Fibroblast of mammary gland (primary cell): ENCODE measurements at regions not wholly inside any gene's neighbourhood (a gene's known extent, or its start where the extent isn't known, plus 50 kb on each side); places are given as distances from the start of the nearest gene placed in this dataset.

Experiments used
- DNase-seq: peaks from one replicate; pipeline ENCODE4 v3.0.0-alpha.2; 2010; ENCODE audit warnings: low read depth
- H3K4me3 ChIP-seq: 2 replicates; pipeline ENCODE4 v1.5.1; 2011; ENCODE audit warnings: low read depth, mild to moderate bottlenecking, low read length, moderate library complexity; ENCODE audit not compliant: control insufficient read depth
- TF ChIP-seq, protein P1 (sequence below): conservative IDR thresholded peaks from 2 replicates; pipeline ENCODE4 v1.5.1; 2011; ENCODE audit warnings: low read depth, low read length, inconsistent platforms; ENCODE audit not compliant: control insufficient read depth, insufficient read depth

DNA sequence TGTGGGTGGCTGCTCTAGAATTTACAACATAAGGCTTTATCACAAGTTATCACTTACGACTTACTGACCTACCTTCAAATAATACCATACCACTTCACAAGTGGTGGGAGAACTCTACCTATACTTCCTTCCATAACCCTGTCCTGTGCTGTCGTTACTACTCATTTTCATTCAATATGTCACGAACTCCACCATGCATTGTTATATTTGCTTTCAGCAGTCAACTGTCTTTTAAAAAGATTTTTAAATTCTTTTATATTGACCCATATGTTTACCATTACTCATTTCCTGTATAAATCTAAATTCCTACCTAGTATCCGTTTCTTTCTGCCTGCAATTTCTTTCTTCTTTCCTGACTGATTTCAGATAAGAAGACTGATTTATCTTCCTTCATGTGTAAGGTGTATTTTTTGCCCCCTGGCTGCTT, 200.0 kb downstream of the KLF12 start:
- no peak for DNase-seq
- no peak overlapping the region for H3K4me3 ChIP-seq
- TF ChIP-seq, protein P1, sequence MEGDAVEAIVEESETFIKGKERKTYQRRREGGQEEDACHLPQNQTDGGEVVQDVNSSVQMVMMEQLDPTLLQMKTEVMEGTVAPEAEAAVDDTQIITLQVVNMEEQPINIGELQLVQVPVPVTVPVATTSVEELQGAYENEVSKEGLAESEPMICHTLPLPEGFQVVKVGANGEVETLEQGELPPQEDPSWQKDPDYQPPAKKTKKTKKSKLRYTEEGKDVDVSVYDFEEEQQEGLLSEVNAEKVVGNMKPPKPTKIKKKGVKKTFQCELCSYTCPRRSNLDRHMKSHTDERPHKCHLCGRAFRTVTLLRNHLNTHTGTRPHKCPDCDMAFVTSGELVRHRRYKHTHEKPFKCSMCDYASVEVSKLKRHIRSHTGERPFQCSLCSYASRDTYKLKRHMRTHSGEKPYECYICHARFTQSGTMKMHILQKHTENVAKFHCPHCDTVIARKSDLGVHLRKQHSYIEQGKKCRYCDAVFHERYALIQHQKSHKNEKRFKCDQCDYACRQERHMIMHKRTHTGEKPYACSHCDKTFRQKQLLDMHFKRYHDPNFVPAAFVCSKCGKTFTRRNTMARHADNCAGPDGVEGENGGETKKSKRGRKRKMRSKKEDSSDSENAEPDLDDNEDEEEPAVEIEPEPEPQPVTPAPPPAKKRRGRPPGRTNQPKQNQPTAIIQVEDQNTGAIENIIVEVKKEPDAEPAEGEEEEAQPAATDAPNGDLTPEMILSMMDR, result no peak

DNA sequence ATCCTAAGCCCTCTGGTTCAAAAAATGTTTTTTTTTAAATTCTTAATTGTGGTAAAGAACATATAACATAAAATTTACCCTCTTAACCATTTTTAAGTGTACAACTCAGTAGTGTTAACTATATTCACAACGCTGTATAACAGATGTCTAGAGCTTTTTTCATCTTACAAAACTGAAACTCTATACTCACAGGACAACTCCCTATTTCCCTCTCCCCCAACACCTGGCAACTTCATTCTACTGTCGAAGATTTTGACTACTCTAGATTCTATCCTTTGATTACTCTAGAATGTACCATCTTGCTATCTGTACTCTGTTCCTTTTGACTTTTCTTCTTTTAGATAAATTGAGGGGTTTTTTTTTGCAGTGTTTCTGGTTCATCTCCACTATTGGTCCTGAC, 200.4 kb downstream of the KLF12 start:
- H3K4me3 ChIP-seq, result no peak overlapping the region
- no peak for DNase-seq
- TF ChIP-seq, protein P1, result no peak

DNA sequence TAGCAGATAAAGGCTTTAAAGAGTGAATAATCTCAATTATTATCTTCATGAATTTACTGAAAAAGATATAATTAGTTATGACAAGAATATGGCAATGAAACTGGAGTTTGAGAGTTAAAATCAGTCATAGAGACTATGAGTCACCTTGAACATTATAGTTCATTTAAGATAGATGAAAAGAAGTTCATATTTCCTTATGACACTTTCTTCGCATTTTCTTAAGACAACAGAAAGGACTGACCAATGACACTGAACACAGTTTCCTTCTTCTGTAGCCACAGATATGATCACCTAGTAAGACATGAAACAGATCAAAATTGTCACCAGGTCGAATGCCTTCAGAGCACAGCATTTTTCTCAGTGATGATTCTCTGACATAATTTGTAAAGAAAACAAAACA, 202.1 kb downstream of the KLF12 start:
- DNase-seq, result no peak
- H3K4me3 ChIP-seq, result no peak overlapping the region
- TF ChIP-seq, protein P1, result no peak

DNA sequence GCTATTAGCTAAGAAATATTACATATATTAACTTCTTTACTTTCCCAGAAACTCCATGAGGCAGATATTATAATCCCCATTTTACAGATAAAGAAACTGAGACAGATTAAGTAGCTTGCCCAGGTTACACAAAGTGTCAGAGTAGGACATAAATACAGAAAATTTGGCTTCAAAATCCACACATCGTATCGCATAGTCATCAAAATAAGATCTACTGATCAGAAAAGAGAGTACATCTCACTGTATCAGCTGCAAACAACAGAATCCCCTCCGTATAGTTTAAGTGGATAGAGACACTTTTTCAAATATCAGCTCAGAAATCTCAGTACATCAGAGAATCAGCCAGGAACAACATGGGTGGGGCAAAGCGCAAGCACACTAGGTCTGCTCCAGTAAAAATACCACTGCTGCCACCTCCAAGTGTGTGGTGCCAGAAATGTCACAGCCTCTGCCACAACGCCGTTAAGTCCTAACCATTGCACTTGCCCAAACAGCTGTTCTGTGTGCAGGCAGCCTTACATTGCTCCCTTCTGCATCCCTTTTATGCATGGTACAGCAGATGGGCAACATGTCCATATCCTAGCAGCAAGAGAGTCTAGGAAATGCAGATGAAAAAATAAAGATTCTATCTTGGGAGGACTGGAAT, 204.8 kb downstream of the KLF12 start:
- TF ChIP-seq, protein P1, result no peak
- no peak overlapping the region for H3K4me3 ChIP-seq

DNA sequence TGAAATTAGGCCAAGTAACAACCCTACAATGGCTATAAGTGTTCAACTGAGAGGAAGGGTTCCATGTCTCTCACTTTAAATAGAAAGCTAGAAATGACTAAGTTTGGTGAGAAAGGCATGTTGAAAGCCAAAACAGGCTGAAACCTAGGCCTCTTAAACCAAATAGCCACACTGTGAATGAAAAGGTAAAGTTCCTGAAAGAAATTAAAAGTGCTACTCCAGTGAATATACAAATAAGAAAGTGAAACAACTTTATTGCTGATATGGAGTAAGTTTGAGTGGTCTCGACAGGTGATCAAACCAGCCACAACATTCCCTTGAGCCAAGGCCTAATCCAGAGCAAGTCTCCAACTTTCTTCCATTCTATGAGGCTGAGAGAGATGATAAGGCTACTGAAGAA, 209.6 kb downstream of the KLF12 start:
- no peak for DNase-seq
- TF ChIP-seq, protein P1, result no peak
- no peak overlapping the region for H3K4me3 ChIP-seq

More for the DNA sequence above, 204.8 kb downstream of the KLF12 start:
- no peak for DNase-seq

DNA sequence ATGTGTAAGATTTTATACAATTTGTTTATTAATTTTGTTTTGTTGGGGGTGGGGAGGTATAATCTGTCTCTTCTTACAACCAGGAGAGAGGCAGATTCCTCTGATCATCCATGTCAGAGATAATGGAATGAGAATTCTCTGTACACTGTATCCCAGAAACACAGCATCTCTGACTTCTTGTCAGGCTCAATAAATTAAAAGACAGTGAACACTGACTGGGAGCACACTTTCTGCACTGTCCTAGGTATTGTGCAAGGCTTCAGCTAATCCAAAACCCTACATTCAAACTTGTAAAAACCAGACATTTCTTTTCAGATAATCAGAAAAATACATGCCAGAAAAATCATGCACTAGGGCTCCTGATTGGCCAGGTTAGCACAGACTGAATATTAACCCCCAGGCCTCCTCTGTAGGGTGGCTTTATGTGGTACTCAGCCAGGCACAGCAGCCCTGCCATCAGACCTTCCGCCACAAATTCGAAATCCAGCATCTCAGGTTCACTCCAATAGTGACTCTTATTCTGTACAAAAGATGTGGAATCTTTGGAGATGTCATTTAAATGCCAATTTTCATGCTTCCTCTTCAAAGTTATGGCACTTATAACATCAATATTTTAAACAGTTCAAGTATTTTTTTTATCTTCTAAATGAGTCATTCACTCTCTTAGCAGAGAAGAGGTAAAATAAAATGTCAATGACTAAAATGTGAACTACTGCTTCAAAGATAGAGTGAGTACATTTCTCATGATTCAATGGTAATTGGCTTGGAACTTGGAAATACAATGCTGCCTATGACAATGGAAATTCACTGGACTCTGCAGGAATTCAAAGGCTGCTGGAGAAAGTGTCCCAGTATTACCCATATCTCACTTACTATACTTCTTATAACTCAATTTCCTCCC, 211.5 kb downstream of the KLF12 start:
- TF ChIP-seq, protein P1, result no peak
- peak; percentile 62 for DNase-seq
- H3K4me3 ChIP-seq, result no peak overlapping the region
